Immature natural killer cell (primary cell): ENCODE measurements at regions not wholly inside any gene's neighbourhood (a gene's known extent, or its start where the extent isn't known, plus 50 kb on each side); places are given as distances from the start of the nearest gene placed in this dataset.

Experiments
- DNase-seq, 3 donors: peaks; one replicate each; pipeline ENCODE4 v3.0.0; 2022; ENCODE audit warnings: mixed read lengths in 1 of 3
- H3K27ac Mint-ChIP-seq, 6 donors: one replicate each; pipeline ENCODE4 v1.8.0; 2020; ENCODE audit warnings: mixed read lengths in 6 of 6, mild to moderate bottlenecking in 5 of 6, inconsistent platforms in 4 of 6, moderate library complexity in 3 of 6
- H3K27me3 Mint-ChIP-seq, 3 donors: one replicate each; pipeline ENCODE4 v1.8.0; 2020 to 2021; ENCODE audit warnings: low read depth in 3 of 3, mild to moderate bottlenecking in 3 of 3, mixed read lengths in 3 of 3, moderate library complexity in 3 of 3, inconsistent platforms in 1 of 3
- H3K36me3 Mint-ChIP-seq, 3 donors: one replicate each; pipeline ENCODE4 v1.8.0; 2020; ENCODE audit warnings: mixed read lengths in 3 of 3, inconsistent platforms in 2 of 3, mild to moderate bottlenecking in 2 of 3
- H3K4me1 Mint-ChIP-seq, 2 donors: one replicate each; pipeline ENCODE4 v1.8.0; 2020; ENCODE audit warnings: inconsistent platforms in 2 of 2, mild to moderate bottlenecking in 2 of 2, mixed read lengths in 2 of 2, moderate library complexity in 1 of 2
- H3K4me3 Mint-ChIP-seq, 5 donors: one replicate each; pipeline ENCODE4 v1.8.0; 2020; ENCODE audit warnings: mild to moderate bottlenecking in 5 of 5, mixed read lengths in 5 of 5, inconsistent platforms in 3 of 5, moderate library complexity in 3 of 5
- H3K9me3 Mint-ChIP-seq, 6 donors: one replicate each; pipeline ENCODE4 v1.8.0; 2020; ENCODE audit warnings: mild to moderate bottlenecking in 6 of 6, mixed read lengths in 6 of 6, inconsistent platforms in 4 of 6, moderate library complexity in 3 of 6

GRCh38 chr5:4963265-4963664 lies 176.9 kb upstream of the ADAMTS16 start:
- no peak for DNase-seq
- H3K4me3 Mint-ChIP-seq: no peak overlapping the region
- H3K27ac Mint-ChIP-seq: no peak overlapping the region
- no peaks in the 10 kb centered on the region for H3K4me1 Mint-ChIP-seq
- peaks cover 0 to 3% (median 0%) of the 10 kb centered on the region in 3 donors for H3K27me3 Mint-ChIP-seq
- H3K36me3 Mint-ChIP-seq: no peaks in the 10 kb centered on the region
- peaks cover 2 to 19% (median 4%) of the 10 kb centered on the region in 6 donors for H3K9me3 Mint-ChIP-seq

DNA sequence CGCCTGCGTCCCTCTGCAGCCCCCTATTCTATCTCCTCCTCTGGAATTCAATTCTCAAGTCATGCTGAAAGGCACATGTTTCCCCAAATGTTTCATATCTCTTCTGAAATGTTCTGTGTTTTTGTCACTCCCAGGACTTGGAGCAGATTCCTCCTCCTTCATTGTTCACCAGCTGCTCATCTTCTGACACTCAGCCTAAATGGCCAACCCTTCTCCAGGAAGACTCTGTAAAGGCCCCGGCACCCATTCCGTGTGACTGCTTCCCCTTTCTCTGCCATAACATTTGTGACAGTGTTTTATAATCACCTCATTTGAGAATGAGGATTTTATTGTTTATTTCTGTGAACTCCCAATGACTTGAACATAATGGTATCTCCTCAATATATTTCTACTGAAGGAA lies 170.8 kb upstream of the ADAMTS16 start:
- no peak for DNase-seq
- Mint-ChIP-seq H3K36me3 (no peaks in the 10 kb centered on the region), H3K27me3 (peaks cover 0 to 3% (median 2%) of the 10 kb centered on the region in 3 donors), H3K4me3 (no peak overlapping the region), H3K9me3 (peaks cover 0 to 17% (median 3%) of the 10 kb centered on the region in 6 donors), H3K27ac (no peak overlapping the region), H3K4me1 (no peaks in the 10 kb centered on the region)

DNA sequence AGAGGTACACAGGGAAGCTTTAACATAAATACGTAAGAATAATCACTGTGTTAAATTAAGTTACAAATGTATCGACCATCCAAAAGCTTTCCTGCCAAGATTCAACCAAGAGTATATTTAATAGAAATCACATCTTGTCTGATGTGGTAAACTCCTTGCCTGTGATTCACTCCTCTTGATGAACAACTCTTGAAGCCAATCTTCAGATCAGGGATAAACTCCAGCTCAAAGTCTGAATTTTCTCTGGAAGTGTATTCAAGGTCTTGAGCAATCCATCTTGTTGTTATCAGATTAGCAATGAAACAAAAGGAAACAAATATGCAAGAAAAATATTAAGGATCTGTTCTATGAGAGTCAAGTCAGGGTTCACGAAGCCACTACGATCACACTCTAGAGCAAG lies 170.0 kb upstream of the ADAMTS16 start:
- H3K4me3 Mint-ChIP-seq: no peak overlapping the region
- H3K36me3 Mint-ChIP-seq: no peaks in the 10 kb centered on the region
- H3K9me3 Mint-ChIP-seq: peaks cover 0 to 17% (median 4%) of the 10 kb centered on the region in 6 donors
- H3K4me1 Mint-ChIP-seq: no peaks in the 10 kb centered on the region
- peaks cover 0 to 3% (median 0%) of the 10 kb centered on the region in 3 donors for H3K27me3 Mint-ChIP-seq
- DNase-seq: no peak
- H3K27ac Mint-ChIP-seq: no peak overlapping the region

DNA sequence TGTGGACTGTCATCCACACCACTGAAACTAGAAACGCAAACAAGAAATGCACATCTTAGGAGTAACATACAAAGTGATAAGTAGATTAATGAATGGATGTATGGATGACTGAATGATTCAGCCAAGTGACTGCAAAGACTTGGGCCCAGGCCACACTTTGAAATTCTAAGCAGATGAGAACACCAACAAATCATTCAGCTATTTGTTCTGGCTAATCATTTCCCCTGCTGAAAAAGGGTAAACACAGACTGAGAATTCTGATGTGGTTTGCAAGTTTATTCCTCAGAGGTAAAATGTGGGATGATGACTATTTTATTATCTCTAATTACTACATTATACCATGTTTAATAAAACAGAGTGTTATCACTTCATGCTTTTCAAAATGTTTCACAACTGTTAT lies 163.2 kb upstream of the ADAMTS16 start:
- Mint-ChIP-seq H3K9me3 (peaks cover 0 to 3% (median under 1%) of the 10 kb centered on the region in 6 donors), H3K36me3 (no peaks in the 10 kb centered on the region), H3K27ac (no peak overlapping the region), H3K27me3 (no peaks in the 10 kb centered on the region), H3K4me1 (no peaks in the 10 kb centered on the region), H3K4me3 (no peak overlapping the region)
- DNase-seq: no peak

GRCh38 chr5:4977416-4978110 lies 162.6 kb upstream of the ADAMTS16 start:
- H3K36me3 Mint-ChIP-seq: no peaks in the 10 kb centered on the region
- no peak for DNase-seq
- peaks cover 0 to 3% (median under 1%) of the 10 kb centered on the region in 6 donors for H3K9me3 Mint-ChIP-seq

DNA sequence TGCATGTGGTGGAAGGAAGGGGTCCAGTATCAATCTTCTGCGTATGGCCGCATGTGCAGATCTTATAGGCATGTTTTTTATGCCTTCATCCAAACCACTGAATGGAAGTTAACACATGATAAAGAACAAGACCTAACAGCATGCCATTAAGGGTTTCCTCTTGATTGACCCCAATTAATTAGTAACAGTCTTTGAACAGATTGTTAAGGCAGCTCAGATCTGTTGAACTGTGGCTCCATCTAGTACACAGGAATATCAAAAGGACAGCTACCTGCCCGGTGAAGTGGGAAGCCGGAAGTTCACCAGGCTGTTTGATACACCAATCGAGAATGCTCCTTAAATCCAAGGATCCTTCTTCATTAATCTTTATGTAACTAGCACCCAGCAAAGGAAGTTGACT lies 159.9 kb upstream of the ADAMTS16 start:
- Mint-ChIP-seq H3K27ac (no peak overlapping the region), H3K4me3 (no peak overlapping the region), H3K9me3 (peaks cover 0 to 4% (median under 1%) of the 10 kb centered on the region in 6 donors), H3K36me3 (no peaks in the 10 kb centered on the region), H3K4me1 (no peaks in the 10 kb centered on the region), H3K27me3 (no peaks in the 10 kb centered on the region)
- DNase-seq: no peak

More at GRCh38 chr5:4977416-4978110, 162.6 kb upstream of the ADAMTS16 start:
- no peak overlapping the region for H3K27ac Mint-ChIP-seq
- H3K27me3 Mint-ChIP-seq: no peaks in the 10 kb centered on the region
- no peak overlapping the region for H3K4me3 Mint-ChIP-seq
- H3K4me1 Mint-ChIP-seq: no peaks in the 10 kb centered on the region

DNA sequence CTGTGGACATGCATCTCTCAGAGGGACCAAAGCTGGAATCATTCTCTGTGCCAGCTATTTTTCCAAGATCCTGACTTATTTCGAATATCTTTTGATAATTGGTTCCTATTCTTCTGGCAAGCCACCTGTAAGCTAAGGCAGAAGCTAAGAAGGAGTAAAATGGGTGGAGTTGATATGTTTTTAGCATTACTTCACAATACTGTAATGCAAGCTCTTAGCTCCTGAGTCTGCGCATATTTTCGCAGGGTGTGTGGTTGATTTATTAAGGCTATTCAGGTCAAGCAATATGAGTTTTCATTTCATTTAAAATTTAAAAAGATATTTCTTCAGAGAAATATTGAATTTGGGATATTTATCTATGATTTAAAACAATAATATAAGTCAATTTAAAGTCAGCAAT lies 158.5 kb upstream of the ADAMTS16 start:
- no peaks in the 10 kb centered on the region for H3K27me3 Mint-ChIP-seq

GRCh38 chr5:4983701-4984100 lies 156.4 kb upstream of the ADAMTS16 start:
- Mint-ChIP-seq H3K4me1 (no peaks in the 10 kb centered on the region), H3K36me3 (no peaks in the 10 kb centered on the region), H3K9me3 (peaks cover 0 to 9% (median 2%) of the 10 kb centered on the region in 6 donors), H3K27ac (no peak overlapping the region), H3K27me3 (no peaks in the 10 kb centered on the region), H3K4me3 (no peak overlapping the region)
- no peak for DNase-seq

More for the DNA sequence above, 158.5 kb upstream of the ADAMTS16 start:
- no peaks in the 10 kb centered on the region for H3K4me1 Mint-ChIP-seq
- DNase-seq: no peak
- H3K4me3 Mint-ChIP-seq: no peak overlapping the region
- H3K9me3 Mint-ChIP-seq: peaks cover 0 to 4% (median 0%) of the 10 kb centered on the region in 6 donors
- H3K27ac Mint-ChIP-seq: no peak overlapping the region
- H3K36me3 Mint-ChIP-seq: no peaks in the 10 kb centered on the region

DNA sequence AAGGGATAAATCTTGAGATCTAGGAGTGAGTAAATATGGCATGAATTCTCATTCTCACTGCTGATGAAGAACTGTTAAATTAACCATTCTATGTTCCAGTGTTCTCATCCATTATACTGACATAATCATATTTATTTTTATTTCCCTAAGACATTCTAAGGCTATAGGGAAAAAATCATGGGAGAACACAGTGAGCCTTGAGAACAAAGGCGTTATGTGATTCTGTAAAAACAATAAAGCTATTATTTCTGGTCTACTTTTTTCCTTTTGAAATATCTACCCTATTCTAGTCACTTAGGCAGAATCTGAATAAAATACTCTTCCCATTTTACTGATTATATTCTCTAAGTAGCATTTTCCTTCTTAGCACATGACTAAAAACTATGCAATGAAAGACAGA lies 155.7 kb upstream of the ADAMTS16 start:
- peaks cover 0 to 9% (median 1%) of the 10 kb centered on the region in 6 donors for H3K9me3 Mint-ChIP-seq

GRCh38 chr5:4987431-4987830 lies 152.7 kb upstream of the ADAMTS16 start:
- DNase-seq: no peak
- no peaks in the 10 kb centered on the region for H3K36me3 Mint-ChIP-seq
- no peaks in the 10 kb centered on the region for H3K27me3 Mint-ChIP-seq
- H3K4me3 Mint-ChIP-seq: no peak overlapping the region
- H3K4me1 Mint-ChIP-seq: no peaks in the 10 kb centered on the region
- no peak overlapping the region for H3K27ac Mint-ChIP-seq
- H3K9me3 Mint-ChIP-seq: peaks cover 0 to 8% (median 1%) of the 10 kb centered on the region in 6 donors

More for the DNA sequence above, 155.7 kb upstream of the ADAMTS16 start:
- no peak overlapping the region for H3K4me3 Mint-ChIP-seq
- H3K27me3 Mint-ChIP-seq: no peaks in the 10 kb centered on the region
- H3K27ac Mint-ChIP-seq: no peak overlapping the region
- no peaks in the 10 kb centered on the region for H3K4me1 Mint-ChIP-seq
- H3K36me3 Mint-ChIP-seq: no peaks in the 10 kb centered on the region
- no peak for DNase-seq

DNA sequence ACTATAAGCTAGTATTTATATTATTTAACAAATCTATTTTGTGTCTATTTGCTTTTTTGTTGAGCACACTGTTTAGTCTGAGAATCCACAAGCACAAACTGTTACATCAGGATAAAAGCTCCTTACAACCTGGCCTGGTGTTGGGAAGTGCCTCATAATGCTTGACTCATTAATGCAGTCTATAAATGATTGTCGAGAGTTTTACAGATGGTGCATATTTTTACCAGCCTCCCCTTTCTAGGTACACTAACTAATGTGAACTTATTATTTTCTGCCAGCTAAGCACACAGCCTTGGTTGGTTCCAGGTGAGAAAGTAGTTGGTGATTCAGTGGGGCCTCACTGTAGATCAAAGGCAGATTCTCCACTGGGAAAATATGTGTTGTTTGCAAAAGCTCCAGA lies 151.0 kb upstream of the ADAMTS16 start:
- Mint-ChIP-seq H3K9me3 (peaks cover 0 to 11% (median 6%) of the 10 kb centered on the region in 6 donors), H3K27me3 (no peaks in the 10 kb centered on the region), H3K4me1 (no peaks in the 10 kb centered on the region), H3K4me3 (no peak overlapping the region), H3K27ac (no peak overlapping the region), H3K36me3 (no peaks in the 10 kb centered on the region)
- DNase-seq: no peak

DNA sequence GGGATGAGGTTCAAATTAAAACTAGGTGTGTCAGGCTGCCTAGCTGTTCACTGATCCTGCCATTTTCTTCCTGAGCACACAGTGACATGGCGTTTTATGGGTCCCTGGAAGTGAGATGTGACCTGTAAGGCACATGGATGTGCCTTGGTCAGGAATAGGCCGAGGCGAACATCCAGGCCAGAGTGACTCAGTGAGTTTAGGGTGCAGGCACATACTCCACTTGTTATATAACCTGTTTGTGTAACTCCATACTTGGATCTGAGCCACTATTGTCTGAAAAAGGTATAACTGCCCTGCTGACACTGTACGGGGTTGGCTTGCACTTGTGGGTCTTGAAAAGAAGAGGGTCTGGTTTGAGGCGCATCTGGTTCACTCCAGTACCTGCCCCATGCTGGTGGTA lies 150.1 kb upstream of the ADAMTS16 start:
- DNase-seq: no peak
- no peaks in the 10 kb centered on the region for H3K4me1 Mint-ChIP-seq
- no peak overlapping the region for H3K27ac Mint-ChIP-seq
- no peak overlapping the region for H3K4me3 Mint-ChIP-seq
- H3K9me3 Mint-ChIP-seq: peaks cover 0 to 11% (median 5%) of the 10 kb centered on the region in 6 donors
- H3K27me3 Mint-ChIP-seq: no peaks in the 10 kb centered on the region
- H3K36me3 Mint-ChIP-seq: no peaks in the 10 kb centered on the region

DNA sequence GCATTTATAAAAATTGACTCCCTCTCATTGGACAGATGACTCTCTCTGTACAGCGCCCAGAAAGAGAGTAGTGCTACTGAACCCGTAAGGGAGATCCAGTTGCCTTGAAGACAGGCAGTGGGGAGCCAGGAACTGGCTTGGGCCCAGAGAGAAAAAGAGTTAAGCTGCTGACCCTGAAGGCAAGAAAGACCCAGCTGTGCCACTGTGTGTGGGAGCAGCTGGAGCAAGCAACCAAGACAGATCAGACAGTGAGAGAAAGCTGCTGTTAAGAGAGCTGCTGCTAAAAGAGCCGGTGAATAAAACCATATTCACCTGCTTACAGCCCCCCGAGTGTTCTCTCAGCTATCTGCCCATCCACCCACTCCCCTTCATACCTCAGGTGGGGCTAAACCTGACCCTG lies 149.7 kb upstream of the ADAMTS16 start:
- Mint-ChIP-seq H3K27ac (no peak overlapping the region), H3K9me3 (peaks cover 0 to 11% (median 5%) of the 10 kb centered on the region in 6 donors), H3K36me3 (no peaks in the 10 kb centered on the region)

GRCh38 chr5:4991925-4992324 lies 148.2 kb upstream of the ADAMTS16 start:
- no peaks in the 10 kb centered on the region for H3K4me1 Mint-ChIP-seq
- no peak for DNase-seq
- H3K4me3 Mint-ChIP-seq: no peak overlapping the region
- H3K27ac Mint-ChIP-seq: no peak overlapping the region
- H3K9me3 Mint-ChIP-seq: peaks cover 0 to 12% (median 4%) of the 10 kb centered on the region in 6 donors
- no peaks in the 10 kb centered on the region for H3K36me3 Mint-ChIP-seq
- no peaks in the 10 kb centered on the region for H3K27me3 Mint-ChIP-seq

More for the DNA sequence above, 149.7 kb upstream of the ADAMTS16 start:
- H3K4me3 Mint-ChIP-seq: no peak overlapping the region
- no peaks in the 10 kb centered on the region for H3K27me3 Mint-ChIP-seq
- H3K4me1 Mint-ChIP-seq: no peaks in the 10 kb centered on the region
- no peak for DNase-seq

DNA sequence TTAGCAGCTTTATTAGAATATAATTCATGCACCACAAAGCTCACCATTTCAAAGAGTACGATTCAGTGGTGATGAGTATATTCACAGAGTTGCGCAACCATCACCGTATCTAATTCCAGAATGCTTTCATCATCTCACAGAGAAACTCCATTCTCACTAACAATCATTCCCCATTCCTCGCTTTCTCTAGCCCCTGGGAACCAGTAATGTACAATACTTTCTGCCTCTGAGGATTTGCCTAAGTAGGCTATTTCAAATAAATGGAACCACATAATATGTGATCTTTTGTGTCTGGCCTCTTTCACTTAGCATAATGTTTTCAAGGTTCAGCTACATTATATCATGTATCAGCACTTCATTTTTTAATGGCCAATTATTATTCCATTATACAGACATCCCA lies 145.1 kb upstream of the ADAMTS16 start:
- no peak for DNase-seq
- H3K9me3 Mint-ChIP-seq: peaks cover 0 to 23% (median 6%) of the 10 kb centered on the region in 6 donors
- no peaks in the 10 kb centered on the region for H3K36me3 Mint-ChIP-seq
- H3K27me3 Mint-ChIP-seq: peaks cover 0 to 1% (median 0%) of the 10 kb centered on the region in 3 donors
- H3K4me3 Mint-ChIP-seq: no peak overlapping the region
- no peak overlapping the region for H3K27ac Mint-ChIP-seq
- H3K4me1 Mint-ChIP-seq: no peaks in the 10 kb centered on the region
